ENCODE measurements at regions not wholly inside any gene's neighbourhood (a gene's known extent, or its start where the extent isn't known, plus 50 kb on each side); places are given as distances from the start of the nearest gene placed in this dataset.

- Histone ChIP-seq H3K4me1 (ENCODE audit: control insufficient read depth, insufficient read depth, low read length) (no peaks in the 10 kb centered on the region), H3K9me3 (ENCODE audit: control insufficient read depth, low read depth, low read length) (no peaks in the 10 kb centered on the region), H3K4me3 (ENCODE audit: low read length) (no peak overlapping the region), H3K36me3 (ENCODE audit: control insufficient read depth, insufficient read depth, low read length) (no peaks in the 10 kb centered on the region), H3K27ac (ENCODE audit: low read length) (no peak overlapping the region), H3K27me3 (ENCODE audit: control insufficient read depth, insufficient read depth, low read length) (no peaks in the 10 kb centered on the region)
- no peak for DNase-seq
Measured at GRCh38 chr2:41605914-41606313, 441.9 kb upstream of the PKDCC start.

- DNase-seq, result no peak
- Histone ChIP-seq H3K27me3 (ENCODE audit: control insufficient read depth, insufficient read depth, low read length) (no peaks in the 10 kb centered on the region), H3K36me3 (ENCODE audit: control insufficient read depth, insufficient read depth, low read length) (no peaks in the 10 kb centered on the region), H3K9me3 (ENCODE audit: control insufficient read depth, low read depth, low read length) (no peaks in the 10 kb centered on the region), H3K27ac (ENCODE audit: low read length) (no peak overlapping the region), H3K4me3 (ENCODE audit: low read length) (no peak overlapping the region), H3K4me1 (ENCODE audit: control insufficient read depth, insufficient read depth, low read length) (no peaks in the 10 kb centered on the region)
- WGBS (ENCODE audit: insufficient coverage, low lambda C conversion rate), result 64% methylated on average over 2 of the region's 6 CpGs
Measured at GRCh38 chr2:41610501-41611190, 437.2 kb upstream of the PKDCC start.

GRCh38 chr2:41618754-41619153 lies 429.1 kb upstream of the PKDCC start:
- Histone ChIP-seq H3K36me3 (ENCODE audit: control insufficient read depth, insufficient read depth, low read length) (no peaks in the 10 kb centered on the region), H3K4me3 (ENCODE audit: low read length) (no peak overlapping the region), H3K27me3 (ENCODE audit: control insufficient read depth, insufficient read depth, low read length) (no peaks in the 10 kb centered on the region), H3K4me1 (ENCODE audit: control insufficient read depth, insufficient read depth, low read length) (no peaks in the 10 kb centered on the region), H3K9me3 (ENCODE audit: control insufficient read depth, low read depth, low read length) (no peaks in the 10 kb centered on the region), H3K27ac (ENCODE audit: low read length) (no peak overlapping the region)
- DNase-seq, result no peak
- WGBS (ENCODE audit: insufficient coverage, low lambda C conversion rate), result 75% methylated on average over 3 of the region's 3 CpGs

- Histone ChIP-seq H3K36me3 (ENCODE audit: control insufficient read depth, insufficient read depth, low read length) (no peaks in the 10 kb centered on the region), H3K9me3 (ENCODE audit: control insufficient read depth, low read depth, low read length) (no peaks in the 10 kb centered on the region), H3K27ac (ENCODE audit: low read length) (no peak overlapping the region), H3K4me3 (ENCODE audit: low read length) (no peak overlapping the region), H3K4me1 (ENCODE audit: control insufficient read depth, insufficient read depth, low read length) (no peaks in the 10 kb centered on the region), H3K27me3 (ENCODE audit: control insufficient read depth, insufficient read depth, low read length) (no peaks in the 10 kb centered on the region)
- no peak for DNase-seq
- WGBS (ENCODE audit: insufficient coverage, low lambda C conversion rate), result 32% methylated on average over 2 of the region's 3 CpGs
Measured at GRCh38 chr2:41621095-41621494, 426.7 kb upstream of the PKDCC start.

- Histone ChIP-seq H3K4me3 (ENCODE audit: low read length) (no peak overlapping the region), H3K27ac (ENCODE audit: low read length) (no peak overlapping the region), H3K27me3 (ENCODE audit: control insufficient read depth, insufficient read depth, low read length) (no peaks in the 10 kb centered on the region), H3K9me3 (ENCODE audit: control insufficient read depth, low read depth, low read length) (no peaks in the 10 kb centered on the region), H3K4me1 (ENCODE audit: control insufficient read depth, insufficient read depth, low read length) (no peaks in the 10 kb centered on the region), H3K36me3 (ENCODE audit: control insufficient read depth, insufficient read depth, low read length) (no peaks in the 10 kb centered on the region)
- WGBS (ENCODE audit: insufficient coverage, low lambda C conversion rate), result 71% methylated on average over 1 of the region's 3 CpGs
- DNase-seq, result no peak
Measured at GRCh38 chr2:41621563-41621962, 426.3 kb upstream of the PKDCC start.

- H3K36me3 ChIP-seq (ENCODE audit: control insufficient read depth, insufficient read depth, low read length), result no peaks in the 10 kb centered on the region
- no peaks in the 10 kb centered on the region for H3K9me3 ChIP-seq (ENCODE audit: control insufficient read depth, low read depth, low read length)
- H3K4me3 ChIP-seq (ENCODE audit: low read length), result no peak overlapping the region
- no peaks in the 10 kb centered on the region for H3K4me1 ChIP-seq (ENCODE audit: control insufficient read depth, insufficient read depth, low read length)
- no peak for DNase-seq
- 100% methylated on average over 3 of the region's 5 CpGs for WGBS (ENCODE audit: insufficient coverage, low lambda C conversion rate)
- H3K27ac ChIP-seq (ENCODE audit: low read length), result no peak overlapping the region
- H3K27me3 ChIP-seq (ENCODE audit: control insufficient read depth, insufficient read depth, low read length), result no peaks in the 10 kb centered on the region
Measured at GRCh38 chr2:41622301-41622700, 425.5 kb upstream of the PKDCC start.

GRCh38 chr2:41626936-41627335 lies 420.9 kb upstream of the PKDCC start:
- H3K4me1 ChIP-seq (ENCODE audit: control insufficient read depth, insufficient read depth, low read length), result no peaks in the 10 kb centered on the region
- no peaks in the 10 kb centered on the region for H3K27me3 ChIP-seq (ENCODE audit: control insufficient read depth, insufficient read depth, low read length)
- no peaks in the 10 kb centered on the region for H3K9me3 ChIP-seq (ENCODE audit: control insufficient read depth, low read depth, low read length)
- WGBS (ENCODE audit: insufficient coverage, low lambda C conversion rate), result 100% methylated on average over 1 of the region's 2 CpGs
- no peak for DNase-seq
- H3K27ac ChIP-seq (ENCODE audit: low read length), result no peak overlapping the region
- no peaks in the 10 kb centered on the region for H3K36me3 ChIP-seq (ENCODE audit: control insufficient read depth, insufficient read depth, low read length)
- no peak overlapping the region for H3K4me3 ChIP-seq (ENCODE audit: low read length)

- no peaks in the 10 kb centered on the region for H3K27me3 ChIP-seq (ENCODE audit: control insufficient read depth, insufficient read depth, low read length)
- WGBS (ENCODE audit: insufficient coverage, low lambda C conversion rate), result no CpG with 5 or more reads among the region's 2 CpGs
- H3K4me3 ChIP-seq (ENCODE audit: low read length), result no peak overlapping the region
Measured at GRCh38 chr2:41634686-41635085, 413.1 kb upstream of the PKDCC start.

GRCh38 chr2:41644936-41645335 lies 402.9 kb upstream of the PKDCC start:
- Histone ChIP-seq H3K27me3 (ENCODE audit: control insufficient read depth, insufficient read depth, low read length) (no peaks in the 10 kb centered on the region), H3K27ac (ENCODE audit: low read length) (no peak overlapping the region), H3K36me3 (ENCODE audit: control insufficient read depth, insufficient read depth, low read length) (no peaks in the 10 kb centered on the region), H3K4me3 (ENCODE audit: low read length) (no peak overlapping the region), H3K4me1 (ENCODE audit: control insufficient read depth, insufficient read depth, low read length) (no peaks in the 10 kb centered on the region), H3K9me3 (ENCODE audit: control insufficient read depth, low read depth, low read length) (no peaks in the 10 kb centered on the region)
- DNase-seq, result no peak
- WGBS (ENCODE audit: insufficient coverage, low lambda C conversion rate), result 100% methylated on average over 1 of the region's 2 CpGs

More at GRCh38 chr2:41634686-41635085, 413.1 kb upstream of the PKDCC start:
- Histone ChIP-seq H3K9me3 (ENCODE audit: control insufficient read depth, low read depth, low read length) (no peaks in the 10 kb centered on the region), H3K36me3 (ENCODE audit: control insufficient read depth, insufficient read depth, low read length) (no peaks in the 10 kb centered on the region), H3K4me1 (ENCODE audit: control insufficient read depth, insufficient read depth, low read length) (no peaks in the 10 kb centered on the region), H3K27ac (ENCODE audit: low read length) (no peak overlapping the region)
- no peak for DNase-seq

- Histone ChIP-seq H3K9me3 (ENCODE audit: control insufficient read depth, low read depth, low read length) (no peaks in the 10 kb centered on the region), H3K4me1 (ENCODE audit: control insufficient read depth, insufficient read depth, low read length) (no peaks in the 10 kb centered on the region), H3K27me3 (ENCODE audit: control insufficient read depth, insufficient read depth, low read length) (no peaks in the 10 kb centered on the region), H3K27ac (ENCODE audit: low read length) (no peak overlapping the region), H3K36me3 (ENCODE audit: control insufficient read depth, insufficient read depth, low read length) (no peaks in the 10 kb centered on the region), H3K4me3 (ENCODE audit: low read length) (no peak overlapping the region)
- DNase-seq, result no peak
- 100% methylated on average over 1 of the region's 1 CpG for WGBS (ENCODE audit: insufficient coverage, low lambda C conversion rate)
Measured at GRCh38 chr2:41647468-41648050, 400.3 kb upstream of the PKDCC start.

GRCh38 chr2:41657226-41657625 lies 390.6 kb upstream of the PKDCC start:
- H3K4me1 ChIP-seq (ENCODE audit: control insufficient read depth, insufficient read depth, low read length), result no peaks in the 10 kb centered on the region
- DNase-seq, result no peak
- H3K36me3 ChIP-seq (ENCODE audit: control insufficient read depth, insufficient read depth, low read length), result no peaks in the 10 kb centered on the region
- no peaks in the 10 kb centered on the region for H3K27me3 ChIP-seq (ENCODE audit: control insufficient read depth, insufficient read depth, low read length)
- no peak overlapping the region for H3K4me3 ChIP-seq (ENCODE audit: low read length)
- H3K9me3 ChIP-seq (ENCODE audit: control insufficient read depth, low read depth, low read length), result no peaks in the 10 kb centered on the region
- H3K27ac ChIP-seq (ENCODE audit: low read length), result no peak overlapping the region
